ENCODE measurements at regions not wholly inside any gene's neighbourhood (a gene's known extent, or its start where the extent isn't known, plus 50 kb on each side); places are given as distances from the start of the nearest gene placed in this dataset.

- no peak for TF ChIP-seq CTCF (conservative IDR thresholded peaks at IDR 0.05; ENCODE audit: low read depth, low read length)
- TF ChIP-seq EZH2 (IDR thresholded peaks at IDR 0.05; ENCODE audit: borderline replicate concordance, low read depth, low read length, poor library complexity, severe bottlenecking), result no peak
Observed at GRCh38 chr5:56307714-56308333, 74.7 kb upstream of the ANKRD55 start.
